DOHH2 (cell line): ENCODE measurements at regions not wholly inside any gene's neighbourhood (a gene's known extent, or its start where the extent isn't known, plus 50 kb on each side); places are given as distances from the start of the nearest gene placed in this dataset.

ENCODE experiments used
- H3F3A ChIP-seq: fragments of 200-600 bp; sonication (generic), shearing (Covaris generic); 2 replicates; pipeline ENCODE4 v1.6.0; 2016; ENCODE audit warnings: antibody characterized with exemption, mild to moderate bottlenecking; ENCODE audit not compliant: control insufficient read depth, insufficient read depth
- H3K27ac ChIP-seq: fragments of 200-600 bp; sonication (generic); 2 replicates; pipeline ENCODE4 v1.5.1; 2014; ENCODE audit warnings: low read depth, mild to moderate bottlenecking, low read length, moderate library complexity
- H3K27me3 ChIP-seq: fragments of 200-600 bp; sonication (generic); 2 replicates; pipeline ENCODE4 v1.6.1; 2014; ENCODE audit warnings: mild to moderate bottlenecking, low read length, mixed read lengths; ENCODE audit not compliant: control insufficient read depth
- H3K36me3 ChIP-seq: fragments of 200-600 bp; sonication (generic); 2 replicates; pipeline ENCODE4 v1.6.1; 2014; ENCODE audit warnings: mild to moderate bottlenecking, low read length, moderate library complexity, mixed read lengths; ENCODE audit not compliant: control insufficient read depth
- H3K4me1 ChIP-seq: fragments of 200-600 bp; sonication (generic); 2 replicates; pipeline ENCODE4 v1.6.1; 2014; ENCODE audit warnings: mild to moderate bottlenecking, low read length, mixed read lengths; ENCODE audit not compliant: control insufficient read depth
- H3K4me2 ChIP-seq: fragments of 200-600 bp; sonication (generic); 2 replicates; pipeline ENCODE4 v1.6.0; 2014; ENCODE audit warnings: mild to moderate bottlenecking, low read length, moderate library complexity
- H3K4me3 ChIP-seq: fragments of 200-600 bp; sonication (generic); 2 replicates; pipeline ENCODE4 v1.5.1; 2014; ENCODE audit warnings: mild to moderate bottlenecking, low read length, mixed read lengths
- H3K79me2 ChIP-seq: fragments of 200-600 bp; sonication (generic); 2 replicates; pipeline ENCODE4 v1.6.1; 2014; ENCODE audit warnings: mild to moderate bottlenecking, low read length, mixed read lengths; ENCODE audit not compliant: control insufficient read depth
- H3K9me2 ChIP-seq: fragments of 200-600 bp; sonication (generic); replicated peaks from 2 replicates; pipeline ENCODE4 v1.6.1; 2014; ENCODE audit warnings: mild to moderate bottlenecking, low read length, mixed read lengths; ENCODE audit not compliant: control insufficient read depth
- H3K9me3 ChIP-seq: fragments of 200-600 bp; sonication (generic); 2 replicates; pipeline ENCODE4 v1.6.1; 2014; ENCODE audit warnings: antibody characterized with exemption, low read length, mixed read lengths; ENCODE audit not compliant: control insufficient read depth, insufficient read depth
- H4K20me1 ChIP-seq: fragments of 200-600 bp; sonication (generic); 2 replicates; pipeline ENCODE4 v1.6.0; 2014; ENCODE audit warnings: low read depth, mild to moderate bottlenecking, antibody characterized with exemption, low read length, moderate library complexity; ENCODE audit not compliant: control insufficient read depth, insufficient read depth
- CTCF ChIP-seq: fragments of 200-600 bp; sonication (generic); IDR thresholded peaks from one replicate; pipeline ENCODE4 v1.5.1; 2014; ENCODE audit warnings: antibody characterized with exemption, mild to moderate bottlenecking, low read depth, low read length; ENCODE audit not compliant: poor library complexity, severe bottlenecking
- EZH2phosphoT487 ChIP-seq: fragments of 200-600 bp; sonication (generic); IDR thresholded peaks from 2 replicates; pipeline ENCODE4 v1.6.1; 2017; ENCODE audit warnings: borderline replicate concordance, mild to moderate bottlenecking, antibody characterized with exemption, low read length, moderate library complexity, mixed read lengths

GRCh38 chr2:57443086-57443485 lies 603.5 kb upstream of the VRK2 start:
- Histone ChIP-seq H3K4me2 (no peak overlapping the region), H3K36me3 (no peaks in the 10 kb centered on the region), H3K9me3 (no peaks in the 10 kb centered on the region), H3K4me1 (no peaks in the 10 kb centered on the region), H3K27ac (no peak overlapping the region), H3F3A (no peaks in the 10 kb centered on the region), H3K9me2 (no peaks in the 10 kb centered on the region), H3K79me2 (no peaks in the 10 kb centered on the region), H3K27me3 (no peaks in the 10 kb centered on the region), H3K4me3 (no peak overlapping the region), H4K20me1 (no peaks in the 10 kb centered on the region)
- TF ChIP-seq CTCF (no peak), EZH2phosphoT487 (no peak)

DNA sequence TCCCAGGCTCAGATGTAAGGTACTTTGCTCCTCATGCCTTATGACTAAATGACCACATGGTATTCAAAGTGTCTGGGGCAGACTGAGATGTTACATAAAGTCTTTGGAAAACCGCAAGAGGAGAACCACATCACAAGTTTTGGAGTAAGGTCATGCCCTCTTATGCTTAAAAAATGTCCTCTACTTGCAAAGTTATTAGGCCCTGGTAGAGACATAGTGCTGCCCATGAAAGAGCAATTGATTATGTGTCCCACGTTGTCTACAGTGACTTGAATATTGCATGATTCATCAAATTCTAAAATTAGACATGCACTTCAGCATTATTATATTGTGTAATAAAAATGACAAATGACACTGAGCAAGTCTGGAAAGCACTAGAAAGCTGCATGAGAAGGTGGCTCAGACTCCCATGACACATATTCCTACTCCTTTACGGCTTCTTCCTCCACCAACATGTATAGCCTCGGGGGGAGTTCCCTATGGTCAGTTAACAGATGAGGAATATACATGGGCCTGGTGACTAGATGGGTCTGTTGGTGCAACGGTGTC lies 602.6 kb upstream of the VRK2 start:
- Histone ChIP-seq H3K9me2 (no peaks in the 10 kb centered on the region), H4K20me1 (no peaks in the 10 kb centered on the region), H3K4me1 (no peaks in the 10 kb centered on the region), H3K9me3 (no peaks in the 10 kb centered on the region), H3K4me2 (no peak overlapping the region), H3K27ac (no peak overlapping the region), H3K36me3 (no peaks in the 10 kb centered on the region), H3F3A (no peaks in the 10 kb centered on the region), H3K27me3 (no peaks in the 10 kb centered on the region), H3K4me3 (no peak overlapping the region), H3K79me2 (no peaks in the 10 kb centered on the region)
- no peak for TF ChIP-seq CTCF
- TF ChIP-seq EZH2phosphoT487 = no peak

GRCh38 chr2:57444752-57445430 lies 601.7 kb upstream of the VRK2 start:
- Histone ChIP-seq H3K4me3 (no peak overlapping the region), H3K4me2 (no peak overlapping the region), H3F3A (no peaks in the 10 kb centered on the region), H3K79me2 (no peaks in the 10 kb centered on the region), H4K20me1 (no peaks in the 10 kb centered on the region), H3K4me1 (no peaks in the 10 kb centered on the region), H3K9me2 (no peaks in the 10 kb centered on the region), H3K27ac (no peak overlapping the region), H3K9me3 (no peaks in the 10 kb centered on the region), H3K36me3 (no peaks in the 10 kb centered on the region), H3K27me3 (no peaks in the 10 kb centered on the region)
- TF ChIP-seq CTCF (no peak), EZH2phosphoT487 (no peak)
